Neutrophil (primary cell): ENCODE measurements at regions not wholly inside any gene's neighbourhood (a gene's known extent, or its start where the extent isn't known, plus 50 kb on each side); places are given as distances from the start of the nearest gene placed in this dataset.

ENCODE experiments used
- H3K27ac ChIP-seq: fragments of 200-600 bp; sonication (generic); 2 replicates; pipeline ENCODE4 v1.5.1; 2016; ENCODE audit warnings: mild to moderate bottlenecking, moderate library complexity
- H3K27me3 ChIP-seq: fragments of 200-600 bp; sonication (generic); 2 replicates; pipeline ENCODE4 v1.6.0; 2016; ENCODE audit warnings: mild to moderate bottlenecking
- H3K36me3 ChIP-seq: fragments of 200-600 bp; sonication (generic); 2 replicates; pipeline ENCODE4 v1.5.1; 2017
- H3K4me1 ChIP-seq, 2 experiments: fragments of 200-600 bp in 1 of 2; sonication (generic) in 1 of 2; 1 replicate in 1 of 2; 2 replicates in 1 of 2; pipeline versions ENCODE4 v1.5.1 to v1.6.1; 2013 to 2016; ENCODE audit warnings: low read depth in 1 of 2, low read length in 1 of 2, mild to moderate bottlenecking in 1 of 2, moderate library complexity in 1 of 2; ENCODE audit not compliant: control insufficient read depth in 1 of 2, insufficient read depth in 1 of 2
- H3K4me3 ChIP-seq, 2 experiments: fragments of 200-600 bp in 1 of 2; sonication (generic) in 1 of 2; 1 replicate in 1 of 2; 2 replicates in 1 of 2; pipeline ENCODE4 v1.5.1; 2013 to 2016; ENCODE audit warnings: low read depth in 1 of 2, low read length in 1 of 2, mild to moderate bottlenecking in 1 of 2, moderate library complexity in 1 of 2
- H3K9me3 ChIP-seq: fragments of 200-600 bp; sonication (generic); 2 replicates; pipeline ENCODE4 v1.5.1; 2016
- TF ChIP-seq, protein P1 (sequence below): fragments of 200-600 bp; sonication (generic); IDR thresholded peaks from 2 replicates; pipeline ENCODE4 v1.5.1; 2016; ENCODE audit warnings: antibody characterized with exemption

DNA sequence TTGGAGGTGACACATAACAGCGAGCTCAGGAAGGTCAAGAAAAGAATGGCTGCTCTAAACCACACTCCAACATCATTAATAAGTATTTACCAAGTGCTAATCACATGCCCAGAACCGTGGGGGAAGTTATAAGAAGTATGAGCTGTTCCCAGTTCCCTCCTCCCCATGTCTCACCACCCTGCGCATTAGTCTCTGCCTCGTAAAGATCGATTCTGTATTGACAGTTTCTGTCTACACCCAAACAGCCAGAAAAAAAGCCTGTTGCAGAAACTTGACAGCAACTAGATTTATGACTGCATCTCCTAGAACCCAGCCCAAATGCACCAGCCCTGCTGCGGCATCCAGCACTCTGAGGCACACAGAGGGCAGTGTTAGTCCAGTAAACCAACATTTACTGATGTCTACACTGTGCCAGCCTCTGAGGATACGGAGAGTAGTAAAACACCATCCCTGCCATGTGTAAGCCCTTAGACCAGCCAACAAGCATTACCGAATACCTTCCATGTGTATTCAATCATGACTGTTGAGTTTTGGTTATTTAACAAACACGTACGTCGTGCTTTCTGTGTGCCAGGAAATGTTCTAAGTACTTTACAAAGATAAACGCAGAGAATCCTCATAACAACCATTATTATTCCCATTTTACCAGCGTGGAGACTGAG is 63.6 kb upstream of the ZBTB40 start:
- H3K9me3 ChIP-seq: no peaks in the 10 kb centered on the region
- peaks cover 23% of the 10 kb centered on the region for H3K27me3 ChIP-seq
- H3K4me1 ChIP-seq: no peaks in the 10 kb centered on the region
- no peak overlapping the region for H3K27ac ChIP-seq
- H3K4me3 ChIP-seq: no peak overlapping the region
- TF ChIP-seq, protein P1, sequence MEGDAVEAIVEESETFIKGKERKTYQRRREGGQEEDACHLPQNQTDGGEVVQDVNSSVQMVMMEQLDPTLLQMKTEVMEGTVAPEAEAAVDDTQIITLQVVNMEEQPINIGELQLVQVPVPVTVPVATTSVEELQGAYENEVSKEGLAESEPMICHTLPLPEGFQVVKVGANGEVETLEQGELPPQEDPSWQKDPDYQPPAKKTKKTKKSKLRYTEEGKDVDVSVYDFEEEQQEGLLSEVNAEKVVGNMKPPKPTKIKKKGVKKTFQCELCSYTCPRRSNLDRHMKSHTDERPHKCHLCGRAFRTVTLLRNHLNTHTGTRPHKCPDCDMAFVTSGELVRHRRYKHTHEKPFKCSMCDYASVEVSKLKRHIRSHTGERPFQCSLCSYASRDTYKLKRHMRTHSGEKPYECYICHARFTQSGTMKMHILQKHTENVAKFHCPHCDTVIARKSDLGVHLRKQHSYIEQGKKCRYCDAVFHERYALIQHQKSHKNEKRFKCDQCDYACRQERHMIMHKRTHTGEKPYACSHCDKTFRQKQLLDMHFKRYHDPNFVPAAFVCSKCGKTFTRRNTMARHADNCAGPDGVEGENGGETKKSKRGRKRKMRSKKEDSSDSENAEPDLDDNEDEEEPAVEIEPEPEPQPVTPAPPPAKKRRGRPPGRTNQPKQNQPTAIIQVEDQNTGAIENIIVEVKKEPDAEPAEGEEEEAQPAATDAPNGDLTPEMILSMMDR: no peak
- no peaks in the 10 kb centered on the region for H3K36me3 ChIP-seq

DNA sequence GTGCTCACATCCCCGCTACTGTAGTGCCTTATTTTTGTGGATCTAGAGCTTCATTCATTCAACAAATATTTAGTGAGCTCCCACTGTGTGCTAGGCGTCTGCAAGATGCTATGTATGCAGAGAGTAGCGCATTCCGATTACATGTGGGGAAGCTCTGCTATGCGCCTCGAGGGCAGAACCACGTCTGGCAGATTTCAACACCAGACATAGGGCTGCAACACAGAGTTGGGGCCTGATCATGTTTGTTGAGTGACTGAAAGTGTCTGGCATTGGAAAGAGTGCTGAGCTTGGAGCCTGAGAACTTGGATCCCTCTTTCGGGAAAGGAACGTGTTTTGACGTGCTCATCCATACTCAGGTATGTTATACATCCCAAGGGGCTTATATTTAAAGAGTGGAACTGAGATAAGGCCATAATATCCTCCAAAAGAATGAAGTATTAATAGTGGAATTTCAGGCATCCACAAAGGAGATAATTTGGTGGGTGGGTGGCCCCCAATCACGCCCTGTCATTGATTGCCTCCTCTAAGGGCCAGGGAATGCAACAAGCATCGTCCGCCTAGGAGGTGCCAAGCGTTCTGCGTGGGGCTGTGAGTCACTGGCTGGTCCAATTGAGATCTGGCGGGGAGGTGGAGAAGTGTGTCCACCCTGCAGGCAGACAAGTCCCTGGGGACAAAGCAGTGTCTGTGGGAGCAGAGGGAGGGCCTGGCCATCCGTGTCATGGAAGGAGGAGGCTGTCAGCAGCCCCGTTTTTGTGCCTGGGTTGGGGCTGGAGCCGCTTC is 62.8 kb upstream of the ZBTB40 start:
- no peaks in the 10 kb centered on the region for H3K4me1 ChIP-seq
- peaks cover 26% of the 10 kb centered on the region for H3K27me3 ChIP-seq
- H3K36me3 ChIP-seq: no peaks in the 10 kb centered on the region
- no peaks in the 10 kb centered on the region for H3K9me3 ChIP-seq
- TF ChIP-seq, protein P1: no peak
- H3K27ac ChIP-seq: no peak overlapping the region
- H3K4me3 ChIP-seq: no peak overlapping the region

DNA sequence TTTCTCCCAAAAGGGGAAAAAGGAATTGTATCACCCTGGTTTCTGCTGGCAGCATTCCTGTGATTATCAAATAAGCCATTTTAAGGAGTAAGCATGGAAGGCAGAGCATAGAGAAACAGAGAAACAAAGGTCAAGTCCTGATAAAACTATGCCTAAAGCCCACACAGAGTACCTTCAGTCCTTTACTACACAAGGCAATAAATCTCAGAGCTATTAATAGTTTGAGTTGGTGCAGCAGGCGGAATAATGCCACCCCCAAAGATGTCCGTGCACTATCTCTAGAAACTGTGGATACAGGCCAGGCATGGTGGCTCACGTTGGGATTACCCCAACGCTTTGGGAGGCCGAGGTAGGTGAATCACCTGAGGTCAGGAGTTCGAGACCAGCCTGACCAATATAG is 58.1 kb upstream of the ZBTB40 start:
- no peak overlapping the region for H3K27ac ChIP-seq
- no peaks in the 10 kb centered on the region for H3K4me1 ChIP-seq
- H3K4me3 ChIP-seq: no peak overlapping the region
- peaks cover 61% of the 10 kb centered on the region for H3K27me3 ChIP-seq
- no peaks in the 10 kb centered on the region for H3K36me3 ChIP-seq
- H3K9me3 ChIP-seq: no peaks in the 10 kb centered on the region
- TF ChIP-seq, protein P1: no peak

DNA sequence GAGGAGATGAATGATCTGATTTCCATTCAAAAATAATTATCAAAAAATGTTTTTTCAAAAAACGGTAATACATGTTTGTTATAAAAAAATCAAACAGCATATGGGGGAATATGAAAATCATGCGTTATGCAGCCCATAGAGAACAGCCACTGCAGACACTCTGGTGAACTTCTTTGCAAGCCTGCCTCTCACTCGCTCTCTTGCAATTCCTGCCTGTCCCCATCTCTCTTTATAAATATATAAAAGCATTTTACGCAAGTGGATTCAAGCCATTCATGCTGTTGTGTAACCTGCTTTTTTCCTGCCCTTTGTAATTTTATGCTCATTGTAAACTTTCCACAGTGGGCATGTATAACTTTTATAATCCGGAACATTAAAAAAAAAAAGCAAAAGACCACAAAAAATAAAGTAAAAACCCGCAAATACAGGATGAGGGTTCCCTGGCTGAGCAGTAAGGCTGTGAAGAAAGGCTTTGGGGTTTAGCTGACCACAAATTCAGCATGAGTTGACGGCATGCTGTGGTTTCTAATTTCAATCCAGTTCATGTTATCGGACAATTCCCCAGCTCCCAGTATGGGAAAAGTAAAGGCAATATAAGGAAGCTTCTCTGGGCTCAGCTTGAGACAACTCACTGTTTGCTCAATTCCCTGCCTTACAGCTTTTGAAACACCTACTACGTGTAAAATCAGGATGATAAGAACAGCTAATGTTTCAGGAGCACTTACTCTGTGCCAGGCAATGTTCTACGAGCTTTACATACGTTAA is 52.8 kb upstream of the ZBTB40 start:
- Histone ChIP-seq H3K4me1 (no peaks in the 10 kb centered on the region), H3K4me3 (no peak overlapping the region), H3K9me3 (no peaks in the 10 kb centered on the region), H3K27ac (no peak overlapping the region), H3K36me3 (no peaks in the 10 kb centered on the region), H3K27me3 (peaks cover 85% of the 10 kb centered on the region)
- TF ChIP-seq, protein P1: no peak

DNA sequence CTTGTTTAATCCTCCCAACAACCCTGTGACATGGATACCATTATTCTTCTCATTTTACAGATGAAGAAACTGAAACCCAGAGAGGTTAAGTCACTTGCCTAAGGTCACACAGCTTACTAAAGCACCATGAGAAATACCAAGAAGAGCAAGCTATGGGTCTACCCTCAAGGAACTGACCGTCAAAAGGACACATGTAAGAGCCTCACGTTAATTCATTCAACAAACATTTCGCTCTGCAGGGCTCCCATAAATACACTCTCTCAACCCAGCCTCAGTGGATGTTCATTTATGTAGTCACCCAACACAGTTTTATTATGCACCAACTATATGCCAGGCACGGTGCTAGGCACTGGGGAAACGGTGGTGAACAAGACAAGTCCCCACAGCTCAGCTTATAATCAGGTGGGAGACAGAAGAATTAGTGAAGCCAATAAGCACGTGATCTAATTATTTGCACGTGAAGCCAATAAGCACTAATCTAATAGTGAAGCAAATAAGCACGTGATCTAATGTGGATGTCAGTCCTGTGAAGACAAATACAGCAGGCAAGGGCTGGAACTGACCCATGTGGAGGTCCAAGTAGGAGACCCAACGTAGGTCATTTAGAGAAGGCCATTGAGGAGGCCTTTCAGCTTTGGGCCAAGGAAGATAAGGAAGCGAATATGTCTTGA is 52.1 kb upstream of the ZBTB40 start:
- H3K9me3 ChIP-seq: no peaks in the 10 kb centered on the region
- TF ChIP-seq, protein P1: no peak
- H3K4me3 ChIP-seq: no peak overlapping the region
- no peaks in the 10 kb centered on the region for H3K4me1 ChIP-seq
- no peak overlapping the region for H3K27ac ChIP-seq
- no peaks in the 10 kb centered on the region for H3K36me3 ChIP-seq
- peaks cover 87% of the 10 kb centered on the region for H3K27me3 ChIP-seq
